ENCODE measurements at regions not wholly inside any gene's neighbourhood (a gene's known extent, or its start where the extent isn't known, plus 50 kb on each side); places are given as distances from the start of the nearest gene placed in this dataset.
A peak's percentile ranks its signal among the peaks of the same experiment; 100 is the strongest.

DNA sequence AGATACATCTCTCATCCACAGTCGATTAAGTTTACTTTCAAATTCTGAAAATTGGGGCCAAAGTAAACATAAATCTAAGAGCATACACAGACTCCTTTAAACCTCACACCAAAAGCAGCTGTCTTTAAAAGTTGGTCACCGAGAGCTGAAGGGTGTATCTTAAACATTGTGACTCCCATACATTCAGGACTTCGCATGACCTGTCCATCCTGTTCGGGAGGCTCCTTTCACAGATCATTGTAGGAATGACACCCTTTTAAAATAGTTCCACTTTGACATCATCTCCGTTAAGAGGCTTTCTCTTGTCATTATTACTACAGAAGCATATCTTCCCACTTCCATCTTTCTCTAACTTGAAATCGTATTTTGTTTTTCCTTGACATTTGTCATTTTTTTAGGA, 440.0 kb downstream of the DNAJB9 start:
- TF ChIP-seq EZH2phosphoT487 (IDR thresholded peaks at IDR 0.05): no peak
- no peak for TF ChIP-seq CTCF (IDR thresholded peaks at IDR 0.05)
- TF ChIP-seq EZH2 (IDR thresholded peaks at IDR 0.05): no peak
- H3K9ac ChIP-seq: no peak overlapping the region
- H3K4me3 Mint-ChIP-seq: no peak overlapping the region

GRCh38 chr7:109020251-109020650, 450.6 kb downstream of the DNAJB9 start:
- Mint-ChIP-seq H3K27ac (no peak overlapping the region), H3K4me3 (no peak overlapping the region), H3K9me3 (no peaks in the 10 kb centered on the region), H3K4me1 (no peaks in the 10 kb centered on the region), H3K27me3 (ENCODE audit: insufficient read depth, low read depth) (no peaks in the 10 kb centered on the region), H3K36me3 (no peaks in the 10 kb centered on the region)
- H3K4me1 ChIP-seq: no peaks in the 10 kb centered on the region
- no peak overlapping the region for H3K27ac ChIP-seq
- no peaks in the 10 kb centered on the region for H3K79me2 ChIP-seq (ENCODE audit: low read depth)
- H2AFZ ChIP-seq (replicated peaks): no peak overlapping the region
- no peaks in the 10 kb centered on the region for H3K27me3 ChIP-seq
- H3K4me3 ChIP-seq: no peak overlapping the region
- H3K9me3 ChIP-seq (ENCODE audit: low read depth): no peaks in the 10 kb centered on the region
- H3F3A ChIP-seq (ENCODE audit: low read depth): no peaks in the 10 kb centered on the region
- H3K4me2 ChIP-seq: no peak overlapping the region
- TF ChIP-seq EZH2phosphoT487 (IDR thresholded peaks at IDR 0.05) (no peak), EZH2 (IDR thresholded peaks at IDR 0.05) (no peak), CTCF (IDR thresholded peaks at IDR 0.05) (no peak)
- peak; percentile 9 for DNase-seq (ENCODE audit: low spot score)
- H4K20me1 ChIP-seq (ENCODE audit: low read depth): no peaks in the 10 kb centered on the region
- H3K9ac ChIP-seq: no peak overlapping the region
- H3K36me3 ChIP-seq: no peaks in the 10 kb centered on the region

More for the DNA sequence above, 440.0 kb downstream of the DNAJB9 start:
- Histone ChIP-seq H3K4me1 (peaks cover 6% of the 10 kb centered on the region), H3K4me3 (no peak overlapping the region), H3K79me2 (ENCODE audit: low read depth) (no peaks in the 10 kb centered on the region), H4K20me1 (ENCODE audit: low read depth) (no peaks in the 10 kb centered on the region), H3K4me2 (no peak overlapping the region), H3K27ac (no peak overlapping the region), H3K36me3 (no peaks in the 10 kb centered on the region), H3F3A (ENCODE audit: low read depth) (no peaks in the 10 kb centered on the region), H2AFZ (replicated peaks) (peak overlapping the region; percentile 29), H3K27me3 (no peaks in the 10 kb centered on the region), H3K9me3 (ENCODE audit: low read depth) (no peaks in the 10 kb centered on the region)
- H3K36me3 Mint-ChIP-seq: no peaks in the 10 kb centered on the region
- H3K27me3 Mint-ChIP-seq (ENCODE audit: insufficient read depth, low read depth): no peaks in the 10 kb centered on the region
- no peaks in the 10 kb centered on the region for H3K4me1 Mint-ChIP-seq
- no peak for DNase-seq (ENCODE audit: low spot score)
- no peaks in the 10 kb centered on the region for H3K9me3 Mint-ChIP-seq
- H3K27ac Mint-ChIP-seq: no peak overlapping the region

GRCh38 chr7:109021390-109021789, 451.7 kb downstream of the DNAJB9 start:
- no peaks in the 10 kb centered on the region for H3F3A ChIP-seq (ENCODE audit: low read depth)
- H3K27me3 ChIP-seq: no peaks in the 10 kb centered on the region
- no peaks in the 10 kb centered on the region for H3K9me3 ChIP-seq (ENCODE audit: low read depth)
- no peak overlapping the region for H3K4me3 Mint-ChIP-seq
- H2AFZ ChIP-seq (replicated peaks): no peak overlapping the region
- TF ChIP-seq CTCF (IDR thresholded peaks at IDR 0.05) (no peak), EZH2 (IDR thresholded peaks at IDR 0.05) (no peak), EZH2phosphoT487 (IDR thresholded peaks at IDR 0.05) (no peak)
- no peaks in the 10 kb centered on the region for H4K20me1 ChIP-seq (ENCODE audit: low read depth)
- no peaks in the 10 kb centered on the region for H3K4me1 ChIP-seq
- no peaks in the 10 kb centered on the region for H3K36me3 Mint-ChIP-seq
- no peak overlapping the region for H3K4me2 ChIP-seq
- no peaks in the 10 kb centered on the region for H3K9me3 Mint-ChIP-seq
- no peaks in the 10 kb centered on the region for H3K4me1 Mint-ChIP-seq
- H3K9ac ChIP-seq: no peak overlapping the region
- H3K27ac ChIP-seq: no peak overlapping the region
- DNase-seq (ENCODE audit: low spot score): no peak
- no peak overlapping the region for H3K27ac Mint-ChIP-seq
- H3K79me2 ChIP-seq (ENCODE audit: low read depth): no peaks in the 10 kb centered on the region
- no peak overlapping the region for H3K4me3 ChIP-seq
- no peaks in the 10 kb centered on the region for H3K27me3 Mint-ChIP-seq (ENCODE audit: insufficient read depth, low read depth)
- H3K36me3 ChIP-seq: no peaks in the 10 kb centered on the region

Data from neural progenitor cell (in vitro differentiated cells).